GM19238 (cell line): ENCODE measurements at regions not wholly inside any gene's neighbourhood (a gene's known extent, or its start where the extent isn't known, plus 50 kb on each side); places are given as distances from the start of the nearest gene placed in this dataset.
"Not testable (repeated sequence)": the region's sequence is repeated elsewhere in the genome, so short reads cannot be mapped to it uniquely, and the experiment has no call there.

ENCODE experiments used
- DNase-seq: peaks from one replicate; pipeline ENCODE4 v3.0.0; 2011; ENCODE audit warnings: low spot score; ENCODE audit not compliant: insufficient read length

DNA sequence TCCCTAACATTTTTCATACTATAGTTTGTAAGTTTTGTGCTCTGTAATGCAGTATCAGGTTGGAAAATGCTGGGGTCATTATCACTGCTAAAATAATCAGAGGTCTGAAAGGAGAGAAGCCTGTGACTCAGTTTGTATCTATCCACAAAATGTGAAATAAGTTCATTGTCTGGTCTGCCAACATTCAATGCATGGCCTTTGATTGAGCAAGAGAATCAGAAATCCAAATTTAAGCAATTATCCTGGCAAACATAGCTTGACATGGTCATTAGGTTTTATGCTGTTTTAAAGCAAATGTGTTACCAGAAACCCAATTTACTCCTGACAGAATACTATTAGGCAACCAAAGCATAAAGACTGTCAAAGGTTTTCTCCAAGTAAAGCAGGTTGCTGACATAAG, 709.7 kb upstream of the SEMA3D start:
- DNase-seq: no peak

DNA sequence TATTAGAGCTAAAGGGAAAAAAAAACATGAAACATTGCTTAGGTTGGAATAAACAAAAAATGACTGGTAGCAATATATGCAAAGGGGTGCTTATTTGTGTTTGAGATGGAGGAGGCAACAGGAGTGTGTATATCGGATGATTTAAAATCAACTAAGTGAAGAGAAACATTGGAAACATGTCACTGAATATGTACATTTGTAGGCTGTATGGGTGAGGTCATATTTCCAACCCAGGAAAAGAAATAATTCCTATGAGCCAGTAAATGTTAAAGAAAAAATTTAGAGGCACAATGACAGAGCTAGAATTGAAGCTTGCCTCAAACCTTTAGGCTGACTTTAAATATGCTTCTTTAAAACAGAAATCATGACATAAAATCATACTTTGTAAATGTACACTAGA, 709.0 kb upstream of the SEMA3D start:
- DNase-seq: no peak

DNA sequence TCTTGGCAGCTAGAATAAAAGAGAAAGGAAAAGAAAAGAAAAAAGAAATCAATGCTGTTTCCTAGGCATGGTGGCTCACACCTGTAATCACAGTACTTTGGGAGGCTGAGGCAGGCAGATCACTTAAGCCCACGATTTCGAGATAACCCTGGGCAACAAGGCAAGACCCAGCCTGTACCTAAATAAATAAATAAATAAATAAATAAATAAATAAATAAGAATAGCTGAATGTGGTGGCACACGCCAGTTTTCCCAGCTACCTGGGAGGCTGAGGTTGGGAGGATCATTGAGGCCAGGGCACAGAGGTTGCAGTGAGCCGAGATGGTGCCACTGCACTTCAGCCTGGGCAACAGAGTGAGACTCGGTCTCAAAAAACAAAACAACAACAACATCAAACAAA, 705.0 kb upstream of the SEMA3D start:
- not testable (repeated sequence) for DNase-seq

DNA sequence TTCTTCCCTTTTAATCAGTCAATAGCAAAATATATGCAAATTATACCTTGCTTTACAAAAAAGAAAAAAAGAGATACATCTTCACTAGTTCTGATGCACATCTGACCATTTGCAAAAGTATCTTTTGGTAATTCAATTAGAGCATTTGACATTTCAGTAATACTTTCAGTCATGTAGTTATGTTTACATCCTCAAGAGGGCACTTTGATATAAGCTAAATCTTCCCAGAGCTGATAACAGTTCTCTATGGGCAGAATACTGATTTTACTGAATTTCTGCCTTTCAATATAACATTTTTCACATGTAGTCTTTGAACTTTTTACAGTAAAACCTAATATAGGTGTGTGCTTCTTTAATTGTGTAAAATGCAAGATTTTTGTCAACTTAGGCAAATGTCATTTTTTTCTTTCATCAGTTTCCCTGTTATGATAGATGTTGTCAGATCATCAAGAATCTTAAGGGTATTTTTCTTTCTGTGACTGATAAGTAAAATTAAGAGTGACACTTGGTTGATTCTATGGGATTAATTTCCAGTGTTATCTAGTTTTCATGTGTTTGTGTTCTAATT, 703.5 kb upstream of the SEMA3D start:
- no peak for DNase-seq

DNA sequence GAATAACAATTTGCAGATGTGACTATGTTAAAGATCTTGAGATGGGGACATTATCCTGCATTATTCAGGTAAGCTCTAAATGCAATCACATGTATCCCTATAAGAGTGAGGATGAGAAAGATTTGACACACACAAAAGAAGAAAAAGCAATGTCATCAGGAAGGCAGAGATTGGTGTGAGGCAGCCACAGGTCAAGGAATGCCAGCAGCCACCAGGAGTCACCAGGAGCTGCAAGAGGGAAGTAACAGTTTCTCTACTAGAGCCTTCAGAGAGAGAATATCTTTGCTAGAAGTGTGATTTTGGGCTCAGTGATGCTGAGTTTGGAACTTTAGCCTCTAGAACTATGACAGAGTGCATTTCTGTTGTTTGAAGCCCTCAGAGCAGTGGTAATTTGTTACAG, 700.3 kb upstream of the SEMA3D start:
- DNase-seq: no peak

DNA sequence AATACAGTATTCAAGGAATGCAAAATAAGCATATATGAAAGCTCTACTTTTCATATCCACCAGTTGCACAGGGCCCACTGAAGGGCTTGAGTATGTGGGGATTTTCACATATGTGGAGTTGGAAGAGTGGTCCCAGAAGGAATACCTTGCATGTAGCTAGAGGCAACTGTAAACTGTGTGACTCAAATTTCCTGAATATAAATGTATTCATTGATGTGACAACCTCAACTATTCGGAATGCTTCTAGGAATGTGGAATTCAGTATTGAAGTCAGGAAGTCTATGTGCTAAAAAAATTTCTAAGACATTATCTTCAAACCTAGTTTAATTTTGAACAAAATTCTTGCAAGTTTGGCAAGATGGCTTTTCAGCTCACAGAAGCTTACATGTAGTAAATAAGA, 695.5 kb upstream of the SEMA3D start:
- DNase-seq: no peak

DNA sequence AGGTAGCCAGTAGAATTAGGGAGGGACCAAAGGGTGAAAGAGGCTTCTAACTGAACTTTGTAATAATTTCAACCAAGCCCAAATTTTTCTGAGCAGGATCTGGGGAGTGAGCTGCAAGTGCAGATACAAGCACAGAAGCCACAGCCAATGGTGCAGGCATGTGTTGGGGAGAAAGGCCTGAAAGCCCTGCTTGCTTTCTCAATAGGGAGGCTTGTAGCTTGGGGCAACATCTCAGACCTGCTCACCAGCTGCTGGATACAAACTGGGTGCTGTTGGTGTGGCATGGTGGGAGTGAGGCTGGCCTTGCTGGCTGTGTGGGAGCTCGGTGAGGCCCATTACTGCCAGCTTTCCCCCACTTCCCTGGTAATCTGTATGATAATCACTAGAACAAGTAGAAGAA, 688.5 kb upstream of the SEMA3D start:
- DNase-seq: no peak

DNA sequence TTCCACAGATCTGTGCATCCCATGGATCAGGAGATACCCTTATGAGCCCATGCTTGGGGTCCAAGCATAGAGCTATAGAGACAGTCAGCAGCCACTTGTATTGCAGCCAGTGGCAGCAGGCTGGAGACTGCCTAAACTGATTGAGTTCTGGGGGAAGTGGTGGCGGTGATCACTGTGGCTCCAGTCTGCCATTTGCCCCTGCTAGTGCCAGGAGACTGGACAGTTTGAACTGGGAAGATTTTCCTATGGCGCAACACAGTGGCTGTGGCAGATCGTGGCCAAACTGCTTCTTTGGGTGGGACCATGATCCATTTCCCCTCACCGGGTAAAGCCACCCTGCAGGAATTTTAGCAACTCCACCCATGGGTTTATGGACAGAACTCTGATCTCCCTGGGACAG, 679.7 kb upstream of the SEMA3D start:
- no peak for DNase-seq

DNA sequence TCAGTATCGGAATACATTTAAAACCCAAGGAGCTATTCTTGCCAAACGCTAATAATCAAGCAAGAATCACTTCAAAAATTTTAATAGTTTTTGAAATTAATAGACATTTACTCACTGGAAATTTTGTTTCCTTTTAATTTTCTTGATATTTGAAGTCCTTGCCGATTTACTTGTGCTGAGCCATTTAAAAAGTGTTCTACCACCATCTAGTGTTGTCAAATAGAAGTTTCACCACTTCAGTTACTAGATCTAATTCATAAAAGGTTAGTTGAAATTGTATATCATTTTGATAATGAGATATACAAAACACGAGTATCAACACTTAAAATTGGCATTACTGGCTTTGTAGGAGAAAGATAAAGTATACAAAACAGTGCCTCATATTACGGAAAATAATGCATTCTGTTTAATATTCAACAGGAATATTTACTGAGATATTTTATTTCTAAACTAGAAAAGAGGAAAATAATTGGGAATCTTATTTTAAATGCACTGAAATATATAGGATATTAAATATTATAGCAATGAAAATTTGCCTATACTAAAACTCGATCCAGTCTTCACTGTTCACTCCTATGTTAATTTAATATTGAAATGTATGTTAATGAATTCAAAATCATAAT, 664.8 kb upstream of the SEMA3D start:
- DNase-seq: no peak

DNA sequence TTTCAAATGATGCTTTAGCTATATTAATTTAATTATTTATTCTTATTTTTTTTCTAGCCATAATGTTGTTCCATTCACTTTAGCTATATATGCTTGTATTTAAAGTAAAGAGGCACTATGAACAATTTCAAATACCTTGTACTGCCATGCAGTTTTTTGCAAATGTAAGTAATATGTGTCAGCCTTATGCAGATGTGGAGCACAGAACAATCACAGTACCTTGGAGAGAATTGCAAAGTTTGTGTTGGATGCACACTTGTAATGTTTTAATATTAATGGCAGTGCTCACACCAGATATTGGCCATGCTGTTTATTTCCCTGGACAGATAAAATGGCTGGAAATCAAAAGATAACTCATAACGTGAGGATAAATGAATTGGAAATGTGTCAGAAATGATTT, 663.5 kb upstream of the SEMA3D start:
- no peak for DNase-seq

DNA sequence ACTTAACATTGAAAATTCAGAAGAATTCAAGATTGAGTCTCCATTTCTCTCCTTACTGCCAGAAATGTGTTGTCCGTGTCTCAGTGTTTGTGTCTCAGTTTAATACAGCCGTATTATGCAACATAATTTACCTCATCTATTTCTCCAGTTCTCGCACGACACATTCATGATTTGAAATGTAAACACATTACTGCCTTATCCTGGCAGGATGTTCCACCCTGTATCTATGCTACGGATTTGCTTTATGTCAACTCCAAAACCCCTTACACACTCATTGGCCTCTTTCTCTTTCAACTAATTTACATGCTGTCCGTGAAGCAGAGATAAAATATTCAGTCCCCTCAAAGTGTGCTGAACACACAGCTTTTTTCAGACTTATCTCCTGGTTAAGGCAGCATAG, 653.7 kb upstream of the SEMA3D start:
- no peak for DNase-seq

DNA sequence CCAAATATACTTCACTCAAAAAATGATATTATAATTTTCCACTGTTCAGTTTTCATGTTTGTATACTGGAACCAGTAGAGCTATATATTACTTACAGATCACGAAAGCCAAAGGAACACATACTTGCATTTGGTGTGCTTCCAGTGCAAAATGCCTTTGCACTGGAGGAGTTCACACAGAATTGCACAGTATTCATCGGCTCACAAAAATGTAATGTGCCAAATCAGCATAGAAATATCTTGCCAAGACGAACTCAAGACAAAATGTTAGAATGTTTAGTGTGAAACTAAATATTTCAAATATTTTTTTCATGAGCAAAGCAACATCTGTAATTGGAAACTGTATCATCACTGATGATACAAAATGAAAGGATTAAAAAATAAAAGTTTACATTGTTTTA, 646.2 kb upstream of the SEMA3D start:
- no peak for DNase-seq

DNA sequence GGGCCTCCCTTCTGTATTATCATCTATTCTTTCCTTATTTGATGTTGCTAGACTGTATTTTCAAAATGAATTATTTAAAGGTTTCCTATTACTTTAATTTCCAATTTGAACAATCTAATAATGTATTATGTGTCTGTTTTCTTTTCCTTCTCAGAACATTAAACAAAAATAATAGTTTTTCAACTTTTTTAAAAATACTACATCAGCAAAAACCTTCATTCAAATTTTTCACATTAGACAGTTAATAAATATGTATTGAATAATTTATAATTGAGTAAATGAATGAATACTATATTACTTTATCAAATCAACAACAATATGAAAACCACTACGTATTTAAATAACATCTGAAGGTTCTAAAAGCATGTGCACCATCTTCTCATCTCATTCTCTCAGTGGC, 644.1 kb upstream of the SEMA3D start:
- no peak for DNase-seq

DNA sequence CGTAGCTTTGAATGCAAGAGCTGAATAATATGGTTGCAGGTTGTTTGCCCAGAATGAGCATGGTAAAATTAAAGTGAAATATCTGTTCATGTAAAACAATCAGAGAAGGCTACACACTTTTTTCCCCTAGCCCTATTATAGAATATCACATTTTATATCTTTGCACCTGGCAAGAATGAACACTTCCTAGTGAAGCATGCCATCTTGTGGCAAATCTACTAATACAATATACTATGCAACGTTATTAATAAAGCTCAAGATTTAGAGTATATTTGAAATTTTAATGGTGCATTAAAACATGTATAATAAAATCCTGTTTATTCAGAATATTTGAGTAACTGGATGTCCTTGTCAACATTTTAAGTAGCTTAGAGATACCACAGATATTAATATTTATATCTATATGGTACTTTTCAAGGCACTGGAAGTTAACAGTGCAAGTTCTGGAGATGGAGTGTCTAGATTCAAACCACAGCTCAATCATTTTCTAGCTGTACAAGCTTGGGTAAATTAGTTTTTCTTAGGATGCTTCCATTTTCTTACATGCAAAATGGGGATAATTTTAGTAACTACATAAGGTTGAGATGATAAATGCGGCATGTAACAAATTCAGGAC, 643.1 kb upstream of the SEMA3D start:
- DNase-seq: no peak

DNA sequence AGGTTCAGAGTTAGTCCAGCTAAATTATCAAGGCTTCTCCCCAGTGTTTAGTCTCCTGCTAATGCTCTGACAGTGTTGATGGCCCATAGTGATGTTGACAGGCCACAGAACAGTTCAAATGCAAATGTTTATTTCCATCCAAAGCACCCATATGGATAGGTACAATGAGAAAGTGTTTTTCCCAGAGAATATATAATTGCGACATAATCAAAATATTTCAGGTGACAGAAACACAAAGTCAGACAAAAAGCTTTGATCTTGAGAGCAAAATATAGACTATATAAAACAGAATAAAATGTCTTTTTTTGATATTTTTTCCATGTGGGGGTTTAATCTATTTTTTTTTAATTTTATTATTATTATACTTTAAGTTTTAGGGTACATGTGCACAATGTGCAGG, 642.3 kb upstream of the SEMA3D start:
- no peak for DNase-seq

DNA sequence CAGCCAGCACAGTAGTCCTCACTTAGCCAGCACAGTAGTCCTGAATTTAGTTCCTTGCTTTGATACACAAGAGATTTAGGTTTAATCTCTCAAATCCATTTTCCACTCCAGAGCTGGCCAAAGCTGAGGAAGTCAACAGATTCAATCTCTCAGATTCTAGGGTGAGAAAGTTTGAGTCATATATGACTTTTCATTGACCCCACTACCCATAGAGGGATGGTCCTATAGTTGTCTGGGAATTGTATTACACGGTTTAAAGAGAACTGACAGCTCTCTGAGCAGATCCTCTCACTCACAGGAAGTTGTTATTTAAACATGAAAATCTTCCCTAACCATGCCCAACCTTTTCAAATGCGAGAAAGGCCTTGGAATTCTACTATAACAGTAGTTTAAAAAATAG, 641.8 kb upstream of the SEMA3D start:
- no peak for DNase-seq

DNA sequence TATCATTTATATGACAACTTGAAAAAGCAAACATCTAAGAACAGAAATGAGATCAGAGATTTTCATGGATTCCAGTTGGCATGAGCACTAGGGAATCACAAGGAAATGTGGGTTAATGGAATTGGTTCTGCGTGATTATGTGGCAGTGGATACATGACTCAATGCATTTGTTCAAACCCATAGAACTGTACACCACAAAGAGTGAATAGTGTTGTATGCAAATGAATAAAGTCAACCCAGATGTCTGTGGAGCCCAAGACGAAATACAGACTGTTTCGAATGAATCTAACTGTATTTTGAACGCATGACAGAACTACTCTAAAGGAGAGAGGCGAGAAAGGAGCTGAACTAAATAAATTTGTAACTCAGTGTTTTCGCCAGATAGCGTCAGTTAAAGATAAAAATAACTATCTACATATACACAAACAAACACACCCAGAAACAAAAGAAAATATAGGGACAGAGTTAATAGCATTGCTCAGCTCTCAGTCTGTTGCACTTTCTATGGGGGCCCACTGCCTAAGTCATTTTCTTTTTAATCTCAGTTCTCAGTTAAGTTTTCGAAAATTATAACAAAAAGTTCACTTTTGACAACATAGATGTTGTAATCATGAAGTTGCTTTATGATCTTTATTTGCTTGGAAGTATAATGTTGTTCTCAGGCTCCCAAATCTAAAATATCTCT, 636.7 kb upstream of the SEMA3D start:
- DNase-seq: no peak

DNA sequence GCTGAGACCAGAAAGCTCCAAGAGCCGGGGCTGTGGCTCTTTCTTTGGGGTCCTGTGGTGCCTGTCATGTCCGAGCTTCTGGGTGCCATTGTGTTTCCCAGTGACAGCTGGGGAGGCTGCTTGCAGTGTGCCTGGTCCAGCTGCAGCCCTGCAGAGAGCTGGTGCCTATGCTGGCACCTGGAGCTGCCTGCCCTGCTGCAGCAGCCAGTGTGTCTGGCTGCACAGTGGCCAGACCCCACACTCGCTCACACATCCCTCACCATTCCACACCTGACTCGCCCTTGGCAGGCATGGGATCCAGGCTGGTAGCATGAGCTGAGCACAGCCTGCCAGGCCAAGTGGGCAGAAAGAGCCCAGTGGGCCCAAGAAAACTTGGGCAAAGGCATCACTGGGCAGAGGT, 635.1 kb upstream of the SEMA3D start:
- no peak for DNase-seq

DNA sequence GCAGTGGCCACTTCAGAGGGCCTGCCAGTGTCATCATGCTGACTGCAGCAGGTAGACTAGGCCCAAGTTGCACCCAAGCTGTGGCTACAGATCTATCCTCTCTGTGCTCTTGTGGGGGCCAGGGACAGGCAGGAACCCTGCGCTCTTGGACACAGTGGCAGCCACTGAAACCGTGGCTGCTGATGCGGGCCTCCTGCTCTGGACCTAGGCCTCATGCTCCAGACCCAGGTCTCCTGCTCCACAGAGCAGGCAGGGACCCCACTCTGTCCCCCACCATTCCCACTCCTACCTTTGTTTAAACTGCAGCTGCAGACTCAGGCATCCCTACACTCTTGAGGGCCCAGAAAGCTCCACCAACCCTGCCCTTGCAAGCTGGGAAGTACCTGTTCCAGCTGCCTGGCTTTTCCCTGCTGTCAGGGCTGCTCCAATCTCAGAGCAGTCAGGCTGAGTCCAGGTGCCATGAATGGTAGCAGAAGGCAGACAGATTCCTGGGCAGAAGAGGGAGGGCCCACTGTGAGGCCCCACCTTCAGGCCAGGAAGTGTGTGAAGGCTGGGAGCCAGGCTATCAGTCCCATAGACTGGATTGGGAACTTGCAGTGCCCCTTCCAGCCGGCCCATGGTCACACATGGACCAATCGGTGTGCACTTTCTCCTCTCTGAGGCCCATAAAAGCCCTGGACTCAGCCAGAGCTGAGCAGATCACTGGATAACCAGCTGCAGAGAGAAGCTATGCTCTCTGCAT, 634.0 kb upstream of the SEMA3D start:
- no peak for DNase-seq

DNA sequence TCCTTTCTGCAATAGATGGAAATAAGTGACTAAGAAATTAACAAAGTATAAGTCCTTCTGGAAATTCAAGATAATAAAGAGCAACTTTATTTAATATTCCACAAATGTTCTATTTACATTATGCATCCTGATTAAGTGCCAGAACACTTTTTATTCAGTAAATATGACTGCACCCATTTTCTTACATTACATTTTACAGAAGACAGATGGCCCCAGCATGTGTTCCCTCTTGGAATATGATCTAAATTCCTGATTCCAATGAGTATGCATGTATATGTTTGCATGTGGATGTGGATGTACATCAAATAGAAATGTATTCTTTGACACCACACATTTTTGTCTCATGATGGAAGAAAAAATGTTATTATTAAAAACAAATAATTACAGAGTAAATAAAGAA, 628.7 kb upstream of the SEMA3D start:
- no peak for DNase-seq

DNA sequence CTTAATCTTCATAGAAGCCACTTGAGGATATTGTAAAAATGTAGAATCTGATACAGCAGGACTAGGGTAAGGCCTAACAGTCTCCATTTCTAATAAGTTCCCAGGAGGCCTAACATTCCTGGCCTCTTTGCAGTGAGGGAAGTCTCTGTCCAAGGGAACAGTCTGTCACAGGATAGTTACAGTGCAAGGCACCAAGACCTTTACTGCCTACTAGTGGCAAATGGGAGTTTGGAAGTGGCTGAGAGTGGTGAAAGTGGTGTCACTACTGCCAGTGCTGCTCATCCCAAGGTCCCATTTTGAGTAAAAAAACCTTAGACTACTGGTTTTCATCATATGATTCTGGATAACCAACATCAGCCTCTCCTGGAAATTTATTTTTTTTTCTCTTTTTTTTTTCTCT, 619.5 kb upstream of the SEMA3D start:
- no peak for DNase-seq

DNA sequence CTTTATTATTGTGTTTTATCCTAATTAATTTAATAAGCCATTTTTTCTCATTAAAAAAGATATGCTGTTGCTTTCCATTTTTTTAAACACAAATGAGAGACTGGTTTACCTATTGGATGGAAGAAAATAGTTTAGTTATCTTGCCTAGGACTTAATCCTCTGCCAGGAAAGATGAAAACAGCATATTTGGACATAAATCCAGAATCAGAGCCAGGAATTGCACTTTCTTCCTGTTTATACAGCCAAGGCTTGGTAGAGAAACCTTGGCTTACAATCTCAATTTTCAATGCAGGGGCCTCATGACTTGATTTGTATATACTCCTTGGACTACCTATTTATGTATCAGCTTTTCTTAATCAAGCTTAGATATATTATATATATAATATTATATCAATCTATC, 618.8 kb upstream of the SEMA3D start:
- no peak for DNase-seq
